Activated CD8-positive, alpha-beta memory T cell treated with anti-CD3 and anti-CD28 coated beads for 1 hour (primary cell): ENCODE measurements at regions not wholly inside any gene's neighbourhood (a gene's known extent, or its start where the extent isn't known, plus 50 kb on each side); places are given as distances from the start of the nearest gene placed in this dataset.
"Not testable (repeated sequence)": the region's sequence is repeated elsewhere in the genome, so short reads cannot be mapped to it uniquely, and the experiment has no call there.

Source experiments
- DNase-seq, 2 donors: peaks; one replicate each; pipeline ENCODE4 v3.0.0-alpha.2; 2020; ENCODE audit warnings: low read depth in 1 of 2; ENCODE audit errors: extremely low read depth in 1 of 2

DNA sequence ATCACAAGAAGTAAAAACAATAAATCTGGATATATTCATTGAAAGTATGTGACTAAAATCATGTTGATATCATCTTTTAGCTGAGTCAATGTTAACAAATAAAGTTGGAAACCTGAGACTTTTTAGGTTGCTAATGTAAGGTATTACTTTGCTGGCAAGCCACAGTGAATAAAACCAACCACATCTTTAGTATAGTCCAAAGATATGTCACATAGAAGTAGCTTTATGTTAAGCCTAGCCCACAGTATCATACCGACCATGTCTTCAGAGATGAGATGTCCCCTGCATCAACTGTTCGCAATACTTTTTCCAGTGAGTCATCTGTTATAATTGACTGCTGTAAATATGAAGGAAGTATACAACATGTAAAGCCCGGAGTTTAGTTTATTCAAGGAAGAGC lies 107.6 kb upstream of the MCHR2 start:
- DNase-seq, result no peak

GRCh38 chr6:100100776-100101175 lies 106.8 kb upstream of the MCHR2 start:
- DNase-seq, result no peak

- DNase-seq, result no peak
These were observed 105.4 kb upstream of the MCHR2 start for GRCh38 chr6:100099189-100100074.

DNA sequence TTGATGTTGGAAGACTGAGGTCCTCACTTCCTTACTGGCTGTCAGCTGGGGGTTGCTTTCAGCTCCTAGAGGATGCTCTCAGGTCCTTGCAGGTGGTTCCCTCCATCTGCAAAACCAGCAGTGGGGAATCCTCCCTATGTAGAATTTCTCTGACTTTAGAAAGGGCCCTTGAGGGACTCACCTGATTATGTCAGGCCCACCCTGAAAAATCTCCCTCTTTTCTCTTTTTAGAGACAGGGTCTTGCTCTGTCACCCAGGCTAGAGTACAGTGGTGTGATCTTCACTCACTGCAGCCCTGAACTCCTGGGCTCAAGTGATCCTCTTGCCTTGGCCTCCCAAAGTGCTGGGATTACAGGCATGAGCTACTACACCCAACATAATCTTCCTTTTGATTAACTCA lies 102.9 kb upstream of the MCHR2 start:
- DNase-seq, result no peak

- no peak for DNase-seq
These were observed 102.3 kb upstream of the MCHR2 start for GRCh38 chr6:100096341-100096740.

DNA sequence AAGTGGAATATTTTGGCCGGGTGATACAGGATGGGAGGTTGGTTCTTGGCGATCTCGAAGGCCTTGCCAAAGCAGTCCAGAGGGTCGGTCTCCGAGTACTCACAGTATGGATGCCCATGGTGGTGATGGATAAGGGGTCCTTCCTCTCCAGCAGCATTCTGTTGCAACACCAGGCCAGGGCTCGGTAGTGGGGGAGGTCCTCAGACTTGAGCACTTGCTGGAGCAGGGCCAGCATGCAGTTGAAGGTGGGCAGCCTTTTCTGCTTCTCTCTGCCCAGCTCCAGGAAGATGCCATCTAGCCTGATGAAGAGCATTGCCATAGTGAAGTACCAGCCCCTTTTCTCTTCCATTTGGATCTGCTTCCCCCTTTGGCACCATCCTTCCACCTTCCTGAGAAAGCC lies 99.4 kb upstream of the MCHR2 start:
- DNase-seq, result no peak

DNA sequence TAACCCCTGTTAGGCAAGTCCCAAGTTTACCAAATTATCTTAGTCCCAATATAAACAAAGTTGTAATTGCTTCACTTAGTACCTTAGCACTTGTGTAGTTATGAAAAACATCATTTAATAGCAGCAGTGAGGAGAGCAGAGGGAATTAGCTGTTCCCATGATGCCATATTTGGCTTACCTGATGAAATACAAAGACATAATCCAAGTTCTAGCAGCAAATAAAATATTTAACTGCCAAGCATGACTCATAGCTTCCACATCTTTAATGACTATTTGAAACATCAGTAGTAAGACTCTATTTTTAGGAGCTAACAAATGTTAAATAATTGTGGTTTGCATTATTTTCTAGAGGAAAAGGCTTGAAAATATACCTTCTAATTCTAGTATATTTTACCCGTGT lies 94.0 kb upstream of the MCHR2 start:
- DNase-seq, result no peak

DNA sequence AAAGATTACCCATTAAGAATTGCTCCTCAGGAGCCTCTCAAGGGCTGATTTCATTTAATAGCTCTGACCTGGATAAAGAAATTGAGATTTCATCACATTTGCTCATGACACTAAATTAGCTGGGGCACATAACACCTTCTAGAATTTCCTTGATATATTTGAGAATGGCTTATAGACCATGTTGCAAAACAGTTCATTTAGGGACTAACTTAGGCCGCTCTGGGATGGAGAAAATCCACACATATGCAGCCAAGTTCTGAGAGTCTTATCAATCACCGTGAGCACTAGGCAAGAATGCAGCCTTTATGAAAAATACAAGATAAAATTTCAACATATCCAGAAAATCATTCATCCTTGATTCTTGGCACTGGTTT lies 91.0 kb upstream of the MCHR2 start:
- DNase-seq, result no peak

- DNase-seq, result no peak
These were observed 90.4 kb upstream of the MCHR2 start for GRCh38 chr6:100084316-100084990.

DNA sequence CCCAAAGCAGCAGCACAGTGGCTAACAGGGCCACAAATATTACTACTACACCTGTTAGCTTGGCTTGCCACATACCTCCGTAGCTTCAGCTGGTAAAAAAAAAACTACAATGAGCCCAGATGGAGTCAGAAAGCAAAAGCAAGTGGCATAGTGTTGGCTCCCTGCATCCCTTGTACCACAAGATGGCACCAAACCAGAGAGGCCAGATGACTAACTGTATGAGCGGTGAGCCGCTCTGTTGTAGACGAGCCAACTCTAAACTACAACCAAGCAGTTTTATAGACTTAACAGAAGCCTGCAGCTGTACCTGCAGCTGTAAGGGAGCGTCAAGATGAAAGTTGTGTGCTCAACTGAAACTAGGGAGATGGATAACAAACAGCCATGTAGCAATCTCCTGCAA lies 84.5 kb upstream of the MCHR2 start:
- DNase-seq, result no peak

- DNase-seq, result no peak
These were observed 71.3 kb upstream of the MCHR2 start for GRCh38 chr6:100065348-100065747.

GRCh38 chr6:100062621-100063020 lies 68.6 kb upstream of the MCHR2 start:
- DNase-seq, result no peak

DNA sequence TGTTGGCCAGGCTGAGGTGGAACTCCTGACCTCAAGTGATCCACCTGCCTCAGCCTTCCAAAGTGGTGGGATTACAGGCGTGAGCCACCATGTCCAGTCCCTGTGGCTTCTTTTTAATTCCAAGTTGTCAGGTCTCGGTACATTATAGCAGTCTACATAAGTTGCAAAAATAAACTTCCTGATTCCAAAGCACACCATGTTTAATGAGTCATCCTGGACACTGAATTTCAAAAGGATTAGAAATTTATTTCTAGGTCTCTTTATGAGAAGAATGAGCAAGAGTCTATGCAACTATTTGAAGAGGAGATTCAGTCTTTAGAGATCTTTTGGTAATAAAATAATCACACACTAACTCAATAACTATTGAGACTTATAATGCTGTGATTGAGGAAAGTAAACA lies 63.9 kb upstream of the MCHR2 start:
- DNase-seq, result no peak

GRCh38 chr6:100050550-100050949 lies 56.5 kb upstream of the MCHR2 start:
- DNase-seq, result no peak

DNA sequence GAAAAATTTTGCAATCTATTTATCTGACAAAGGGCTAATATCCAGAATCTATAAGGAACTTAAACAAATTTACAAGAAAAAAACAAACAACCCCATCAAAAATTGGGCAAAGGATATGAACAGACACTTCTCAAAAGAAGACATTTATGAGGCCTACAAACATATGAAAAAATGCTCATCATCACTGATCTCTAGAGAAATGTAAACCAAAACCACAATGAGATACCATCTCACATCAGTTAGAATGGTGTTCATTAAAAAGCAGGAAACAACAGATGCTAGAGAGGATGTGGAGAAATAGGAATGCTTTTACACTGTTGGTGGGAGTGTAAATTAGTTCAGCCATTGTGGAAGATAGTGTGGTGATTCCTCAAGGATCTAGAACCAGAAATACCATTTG lies 49.9 kb upstream of the MCHR2 start:
- DNase-seq, result not testable (repeated sequence)
